Spleen (tissue), 7 donors: ENCODE measurements at regions not wholly inside any gene's neighbourhood (a gene's known extent, or its start where the extent isn't known, plus 50 kb on each side); places are given as distances from the start of the nearest gene placed in this dataset.

Experiments
- POLR2A ChIP-seq, 3 donors: fragments of 450-650 bp; IDR thresholded peaks; one replicate each; pipeline ENCODE4 v1.5.1; 2017; ENCODE audit warnings: antibody characterized with exemption in 3 of 3, mild to moderate bottlenecking in 1 of 3
- TF ChIP-seq, protein P1 (sequence below), 11 experiments: fragments of 200-600 bp in 7 of 11; fragments of 450-650 bp in 4 of 11; sonication (generic) in 4 of 11; IDR thresholded peaks in 8 of 11; conservative IDR thresholded peaks in 3 of 11; 1 replicate in 7 of 11; 2 replicates in 4 of 11; pipeline versions ENCODE4 v1.4.0 to v1.8.0; 2016 to 2021; ENCODE audit warnings: antibody characterized with exemption in 11 of 11, inconsistent platforms in 4 of 11, mild to moderate bottlenecking in 1 of 11
- donor health status: DM: no; HTN: no; CAD: no; lungs with moderate emphysema.
- donor health status: DM: no; HTN: no; CAD: no.
- donor health status: DM: no; HTN: no; CAD: no.

DNA sequence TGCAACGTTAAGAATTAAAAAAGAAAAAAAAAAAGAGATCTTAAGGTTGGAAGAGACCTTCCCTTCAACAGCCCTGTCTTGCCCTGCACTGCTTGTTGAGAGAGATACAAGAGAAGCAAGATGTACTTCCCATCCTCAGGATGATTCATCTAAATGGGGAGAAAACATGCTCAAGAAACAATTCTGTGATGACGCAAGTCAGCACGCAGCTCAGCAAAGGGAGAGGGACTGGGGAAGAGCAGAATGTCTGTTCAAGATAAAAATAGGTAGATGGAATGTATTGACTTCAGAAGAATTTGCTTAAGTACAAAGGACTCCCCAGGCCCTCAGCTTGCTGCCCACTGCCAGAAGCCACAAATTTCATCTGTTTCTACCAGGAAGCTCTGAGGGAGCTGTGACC lies 198.2 kb upstream of the SPRED2 start:
- TF ChIP-seq POLR2A (IDR thresholded peaks at IDR 0.05), result no peak
- TF ChIP-seq, protein P1, sequence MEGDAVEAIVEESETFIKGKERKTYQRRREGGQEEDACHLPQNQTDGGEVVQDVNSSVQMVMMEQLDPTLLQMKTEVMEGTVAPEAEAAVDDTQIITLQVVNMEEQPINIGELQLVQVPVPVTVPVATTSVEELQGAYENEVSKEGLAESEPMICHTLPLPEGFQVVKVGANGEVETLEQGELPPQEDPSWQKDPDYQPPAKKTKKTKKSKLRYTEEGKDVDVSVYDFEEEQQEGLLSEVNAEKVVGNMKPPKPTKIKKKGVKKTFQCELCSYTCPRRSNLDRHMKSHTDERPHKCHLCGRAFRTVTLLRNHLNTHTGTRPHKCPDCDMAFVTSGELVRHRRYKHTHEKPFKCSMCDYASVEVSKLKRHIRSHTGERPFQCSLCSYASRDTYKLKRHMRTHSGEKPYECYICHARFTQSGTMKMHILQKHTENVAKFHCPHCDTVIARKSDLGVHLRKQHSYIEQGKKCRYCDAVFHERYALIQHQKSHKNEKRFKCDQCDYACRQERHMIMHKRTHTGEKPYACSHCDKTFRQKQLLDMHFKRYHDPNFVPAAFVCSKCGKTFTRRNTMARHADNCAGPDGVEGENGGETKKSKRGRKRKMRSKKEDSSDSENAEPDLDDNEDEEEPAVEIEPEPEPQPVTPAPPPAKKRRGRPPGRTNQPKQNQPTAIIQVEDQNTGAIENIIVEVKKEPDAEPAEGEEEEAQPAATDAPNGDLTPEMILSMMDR (IDR thresholded peaks at IDR 0.05 in 8 of 11, conservative IDR thresholded peaks at IDR 0.05 in 3 of 11), result no peak
